GM06990 (cell line): ENCODE measurements at regions not wholly inside any gene's neighbourhood (a gene's known extent, or its start where the extent isn't known, plus 50 kb on each side); places are given as distances from the start of the nearest gene placed in this dataset.

Source experiments
- DNase-seq: peaks from one replicate; pipeline ENCODE4 v3.0.0-alpha.2; 2011; ENCODE audit not compliant: insufficient read length; ENCODE audit errors: extremely low read depth
- H3K27me3 ChIP-seq: replicated peaks from 2 replicates; pipeline ENCODE4 v1.6.0; 2011; ENCODE audit warnings: low read length; ENCODE audit not compliant: control insufficient read depth, insufficient read depth
- H3K36me3 ChIP-seq: 2 replicates; pipeline ENCODE4 v1.5.1; 2011; ENCODE audit warnings: low read length; ENCODE audit not compliant: control insufficient read depth, insufficient read depth
- H3K4me3 ChIP-seq: replicated peaks from 2 replicates; pipeline ENCODE4 v1.5.1; 2011; ENCODE audit warnings: low read depth, mild to moderate bottlenecking, control low read depth, low read length
- CTCF ChIP-seq: IDR thresholded peaks from 2 replicates; pipeline ENCODE4 v1.5.1; 2011; ENCODE audit warnings: low read length, control low read depth, mild to moderate bottlenecking, inconsistent platforms; ENCODE audit not compliant: insufficient read depth, poor library complexity, severe bottlenecking

- no peak for DNase-seq
- no peak for TF ChIP-seq CTCF
- Histone ChIP-seq H3K36me3 (no peaks in the 10 kb centered on the region), H3K4me3 (no peak overlapping the region), H3K27me3 (no peaks in the 10 kb centered on the region)
Observed at GRCh38 chrX:128897621-128898020, 625.7 kb downstream of the SMARCA1 start.

GRCh38 chrX:128891554-128891953, 631.7 kb downstream of the SMARCA1 start:
- Histone ChIP-seq H3K4me3 (no peak overlapping the region), H3K27me3 (no peaks in the 10 kb centered on the region), H3K36me3 (no peaks in the 10 kb centered on the region)
- DNase-seq: no peak
- TF ChIP-seq CTCF: no peak

- Histone ChIP-seq H3K36me3 (no peaks in the 10 kb centered on the region), H3K27me3 (no peaks in the 10 kb centered on the region), H3K4me3 (no peak overlapping the region)
- no peak for DNase-seq
- no peak for TF ChIP-seq CTCF
Observed at GRCh38 chrX:128884430-128884829, 638.9 kb downstream of the SMARCA1 start.

GRCh38 chrX:128883650-128884049, 639.6 kb downstream of the SMARCA1 start:
- DNase-seq: no peak
- TF ChIP-seq CTCF: no peak
- Histone ChIP-seq H3K27me3 (no peaks in the 10 kb centered on the region), H3K4me3 (no peak overlapping the region), H3K36me3 (no peaks in the 10 kb centered on the region)

GRCh38 chrX:128870361-128870760, 652.9 kb downstream of the SMARCA1 start:
- no peak for TF ChIP-seq CTCF
- no peaks in the 10 kb centered on the region for H3K36me3 ChIP-seq
- no peak overlapping the region for H3K4me3 ChIP-seq
- DNase-seq: no peak
- H3K27me3 ChIP-seq: no peaks in the 10 kb centered on the region

- H3K27me3 ChIP-seq: no peaks in the 10 kb centered on the region
- no peak for DNase-seq
- H3K4me3 ChIP-seq: no peak overlapping the region
- no peaks in the 10 kb centered on the region for H3K36me3 ChIP-seq
- TF ChIP-seq CTCF: no peak
Observed at GRCh38 chrX:128862557-128862956, 660.7 kb downstream of the SMARCA1 start.
